ENCODE measurements at regions not wholly inside any gene's neighbourhood (a gene's known extent, or its start where the extent isn't known, plus 50 kb on each side); places are given as distances from the start of the nearest gene placed in this dataset.

DNA sequence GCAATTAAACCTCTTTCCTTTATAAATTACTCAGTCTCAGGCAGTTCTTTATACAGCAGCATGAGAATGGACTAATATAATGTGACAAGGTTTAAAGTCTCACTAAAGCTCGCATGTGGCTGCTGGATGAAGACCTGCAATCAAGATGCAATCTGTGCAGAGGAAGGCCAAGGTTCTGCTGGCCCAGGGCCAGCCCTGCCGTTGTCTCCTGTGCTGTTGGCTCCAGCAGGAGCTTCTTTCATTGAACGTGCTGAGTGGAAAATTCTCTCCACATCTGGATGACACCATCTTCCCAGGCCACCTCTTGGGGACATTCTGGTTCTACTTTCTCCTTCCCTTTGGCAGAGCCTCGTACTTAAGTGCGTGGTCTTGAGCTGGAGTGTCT is 742.2 kb downstream of the VRK1 start:
- H3K4me1 ChIP-seq (ENCODE audit: control insufficient read depth, insufficient read depth, low read length): no peaks in the 10 kb centered on the region
- CTCF ChIA-PET: no interaction called here
- no peak overlapping the region for H3K4me3 ChIP-seq (ENCODE audit: low read depth, low read length)
- H3K9me3 ChIP-seq (ENCODE audit: control insufficient read depth, insufficient read depth, low read depth, low read length): no peaks in the 10 kb centered on the region
- no peak overlapping the region for H3K27ac ChIP-seq (ENCODE audit: extremely low read depth, low read depth, low read length)
- no peaks in the 10 kb centered on the region for H3K36me3 ChIP-seq (ENCODE audit: control insufficient read depth in 2 of 2, insufficient read depth in 1 of 2, low read length in 2 of 2)
- POLR2A ChIA-PET: no interaction called here
- no peak for TF ChIP-seq MZF1 (tag by site-specific recombination; IDR thresholded peaks at IDR 0.05; ENCODE audit: borderline replicate concordance)
- TF ChIP-seq, protein P1, sequence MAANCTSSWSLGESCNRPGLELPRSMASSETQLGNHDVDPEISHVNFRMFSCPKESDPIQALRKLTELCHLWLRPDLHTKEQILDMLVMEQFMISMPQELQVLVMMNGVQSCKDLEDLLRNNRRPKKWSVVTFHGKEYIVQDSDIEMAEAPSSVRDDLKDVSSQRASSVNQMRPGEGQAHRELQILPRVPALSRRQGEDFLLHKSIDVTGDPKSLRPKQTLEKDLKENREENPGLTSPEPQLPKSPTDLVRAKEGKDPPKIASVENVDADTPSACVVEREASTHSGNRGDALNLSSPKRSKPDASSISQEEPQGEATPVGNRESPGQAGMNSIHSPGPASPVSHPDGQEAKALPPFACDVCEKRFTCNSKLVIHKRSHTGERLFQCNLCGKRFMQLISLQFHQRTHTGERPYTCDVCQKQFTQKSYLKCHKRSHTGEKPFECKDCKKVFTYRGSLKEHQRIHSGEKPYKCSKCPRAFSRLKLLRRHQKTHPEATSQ (tag by site-specific recombination; IDR thresholded peaks at IDR 0.05): no peak

DNA sequence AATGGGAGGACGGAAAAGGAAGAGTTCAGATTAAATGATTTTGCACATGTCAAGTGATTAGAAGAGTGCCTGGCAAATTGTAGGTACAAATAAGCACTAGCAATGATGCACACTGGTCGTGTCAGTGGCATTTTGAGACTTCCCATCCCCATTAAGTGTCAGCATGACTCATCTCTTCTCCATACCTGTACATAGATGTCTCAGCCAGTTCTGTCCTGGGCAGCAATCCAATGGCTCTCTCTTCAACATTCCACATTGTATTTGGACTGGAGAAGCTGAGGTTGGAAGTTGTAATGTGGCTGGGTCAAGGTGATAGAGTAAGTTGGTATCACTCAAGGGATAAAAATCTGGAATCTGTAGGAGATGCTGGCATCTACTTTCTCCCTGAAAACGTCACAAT is 742.7 kb downstream of the VRK1 start:
- no peaks in the 10 kb centered on the region for H3K36me3 ChIP-seq (ENCODE audit: control insufficient read depth in 2 of 2, insufficient read depth in 1 of 2, low read length in 2 of 2)
- H3K9me3 ChIP-seq (ENCODE audit: control insufficient read depth, insufficient read depth, low read depth, low read length): no peaks in the 10 kb centered on the region
- POLR2A ChIA-PET: no interaction called here
- no peak overlapping the region for H3K4me3 ChIP-seq (ENCODE audit: low read depth, low read length)
- H3K27ac ChIP-seq (ENCODE audit: extremely low read depth, low read depth, low read length): no peak overlapping the region
- H3K4me1 ChIP-seq (ENCODE audit: control insufficient read depth, insufficient read depth, low read length): no peaks in the 10 kb centered on the region
- CTCF ChIA-PET: no interaction called here
- TF ChIP-seq KLF10 (tag by site-specific recombination; IDR thresholded peaks at IDR 0.05) (no peak), GLIS2 (tag by site-specific recombination; IDR thresholded peaks at IDR 0.05) (no peak), ZSCAN30 (tag by site-specific recombination; IDR thresholded peaks at IDR 0.05) (no peak), ZNF292 (tag by site-specific recombination; IDR thresholded peaks at IDR 0.05; ENCODE audit: borderline replicate concordance, low read depth) (no peak), ZNF701 (tag by site-specific recombination; IDR thresholded peaks at IDR 0.05) (no peak), ZNF645 (tag by site-specific recombination; IDR thresholded peaks at IDR 0.05) (no peak), ZNF433 (tag by site-specific recombination; IDR thresholded peaks at IDR 0.05; ENCODE audit: low read depth) (no peak)

GRCh38 chr14:97543221-97543620 is 746.0 kb downstream of the VRK1 start:
- Histone ChIP-seq H3K4me3 (ENCODE audit: low read depth, low read length) (no peak overlapping the region), H3K36me3 (ENCODE audit: control insufficient read depth in 2 of 2, insufficient read depth in 1 of 2, low read length in 2 of 2) (no peaks in the 10 kb centered on the region), H3K9me3 (ENCODE audit: control insufficient read depth, insufficient read depth, low read depth, low read length) (no peaks in the 10 kb centered on the region), H3K27ac (ENCODE audit: extremely low read depth, low read depth, low read length) (no peak overlapping the region), H3K4me1 (ENCODE audit: control insufficient read depth, insufficient read depth, low read length) (no peaks in the 10 kb centered on the region)
- TF ChIP-seq ZNF585B (tag by site-specific recombination; IDR thresholded peaks at IDR 0.05) (no peak), EGR2 (tag by site-specific recombination; IDR thresholded peaks at IDR 0.05; ENCODE audit: low read depth) (no peak), ZNF335 (tag by site-specific recombination; conservative IDR thresholded peaks at IDR 0.05) (no peak), IKZF3 (tag by site-specific recombination; IDR thresholded peaks at IDR 0.05) (no peak), ZNF354C (tag by site-specific recombination; IDR thresholded peaks at IDR 0.05; ENCODE audit: borderline replicate concordance, low read depth) (no peak), ZNF530 (tag by site-specific recombination; IDR thresholded peaks at IDR 0.05; ENCODE audit: low read depth) (no peak), KLF10 (tag by site-specific recombination; IDR thresholded peaks at IDR 0.05) (no peak), ZNF521 (tag by site-specific recombination; IDR thresholded peaks at IDR 0.05) (no peak), ZNF146 (tag by site-specific recombination; IDR thresholded peaks at IDR 0.05) (no peak), ZNF580 (tag by site-specific recombination; IDR thresholded peaks at IDR 0.05) (no peak), ZNF792 (tag by site-specific recombination; IDR thresholded peaks at IDR 0.05) (no peak), ZNF274 (IDR thresholded peaks at IDR 0.05; ENCODE audit: low read length) (no peak), ZNF274 (tag by site-specific recombination; IDR thresholded peaks at IDR 0.05; ENCODE audit: borderline replicate concordance) (no peak), ZNF830 (tag by site-specific recombination; IDR thresholded peaks at IDR 0.05; ENCODE audit: low read depth) (no peak)
- CTCF ChIA-PET: interaction anchor here (0.6 kb wide), 1 partner anchor 918 kb away, joined by 4 read pairs; no protein-coding TSS in a partner anchor
- POLR2A ChIA-PET: no interaction called here
